ENCODE measurements at regions not wholly inside any gene's neighbourhood (a gene's known extent, or its start where the extent isn't known, plus 50 kb on each side); places are given as distances from the start of the nearest gene placed in this dataset.

- Mint-ChIP-seq H3K4me1 (no peaks in the 10 kb centered on the region), H3K9me3 (no peaks in the 10 kb centered on the region), H3K36me3 (no peaks in the 10 kb centered on the region), H3K27ac (no peak overlapping the region), H3K4me3 (no peak overlapping the region), H3K27me3 (no peaks in the 10 kb centered on the region)
- Histone ChIP-seq H3K4me1 (ENCODE audit: control insufficient read depth in 1 of 2, extremely low read depth in 1 of 2, insufficient read depth in 2 of 2, low read length in 2 of 2) (no peaks in the 10 kb centered on the region), H3K27ac (ENCODE audit: low read length) (no peak overlapping the region), H3K9me3 (no peaks in the 10 kb centered on the region), H3K4me3 (ENCODE audit: control insufficient read depth in 1 of 2, extremely low read depth in 1 of 2, low read length in 1 of 2) (no peak overlapping the region), H3K27me3 (replicated peaks in 1 of 2; ENCODE audit: control insufficient read depth in 2 of 2, extremely low read depth in 1 of 2, insufficient read depth in 2 of 2, low read length in 1 of 2) (no peaks in the 10 kb centered on the region), H3K36me3 (ENCODE audit: control insufficient read depth in 2 of 2, extremely low read depth in 1 of 2, insufficient read depth in 1 of 2, low read length in 1 of 2) (no peaks in the 10 kb centered on the region)
- CTCF ChIA-PET, result no interaction called here
- WGBS (ENCODE audit: insufficient coverage), result 79% methylated on average over 2 of the region's 4 CpGs
- POLR2A ChIA-PET, result no interaction called here
- DNase-seq (no peak), ATAC-seq (replicated peaks in 1 of 4) (no peak)
These were observed 434.3 kb upstream of the TMTC1 start for GRCh38 chr12:30218073-30218472.

GRCh38 chr12:30213166-30213565, 429.4 kb upstream of the TMTC1 start:
- no peaks in the 10 kb centered on the region for H3K36me3 Mint-ChIP-seq
- no peaks in the 10 kb centered on the region for H3K4me1 Mint-ChIP-seq
- CTCF ChIA-PET, result no interaction called here
- H3K4me3 Mint-ChIP-seq, result no peak overlapping the region
- ATAC-seq (replicated peaks in 1 of 4) (no peak), DNase-seq (no peak)
- Histone ChIP-seq H3K4me1 (ENCODE audit: control insufficient read depth in 1 of 2, extremely low read depth in 1 of 2, insufficient read depth in 2 of 2, low read length in 2 of 2) (no peaks in the 10 kb centered on the region), H3K27me3 (replicated peaks in 1 of 2; ENCODE audit: control insufficient read depth in 2 of 2, extremely low read depth in 1 of 2, insufficient read depth in 2 of 2, low read length in 1 of 2) (no peaks in the 10 kb centered on the region), H3K27ac (ENCODE audit: low read length) (no peak overlapping the region), H3K9me3 (no peaks in the 10 kb centered on the region), H3K4me3 (ENCODE audit: control insufficient read depth in 1 of 2, extremely low read depth in 1 of 2, low read length in 1 of 2) (no peak overlapping the region), H3K36me3 (ENCODE audit: control insufficient read depth in 2 of 2, extremely low read depth in 1 of 2, insufficient read depth in 1 of 2, low read length in 1 of 2) (no peaks in the 10 kb centered on the region)
- POLR2A ChIA-PET, result no interaction called here
- no peaks in the 10 kb centered on the region for H3K27me3 Mint-ChIP-seq
- WGBS (ENCODE audit: insufficient coverage), result no CpG with 5 or more reads among the region's 1 CpG
- H3K27ac Mint-ChIP-seq, result no peak overlapping the region
- H3K9me3 Mint-ChIP-seq, result peaks cover 0 to 5% (median 0%) of the 10 kb centered on the region in 3 donors

GRCh38 chr12:30211743-30212142, 428.0 kb upstream of the TMTC1 start:
- Histone ChIP-seq H3K4me3 (ENCODE audit: control insufficient read depth in 1 of 2, extremely low read depth in 1 of 2, low read length in 1 of 2) (no peak overlapping the region), H3K36me3 (ENCODE audit: control insufficient read depth in 2 of 2, extremely low read depth in 1 of 2, insufficient read depth in 1 of 2, low read length in 1 of 2) (no peaks in the 10 kb centered on the region), H3K4me1 (ENCODE audit: control insufficient read depth in 1 of 2, extremely low read depth in 1 of 2, insufficient read depth in 2 of 2, low read length in 2 of 2) (no peaks in the 10 kb centered on the region), H3K9me3 (no peaks in the 10 kb centered on the region), H3K27me3 (replicated peaks in 1 of 2; ENCODE audit: control insufficient read depth in 2 of 2, extremely low read depth in 1 of 2, insufficient read depth in 2 of 2, low read length in 1 of 2) (no peaks in the 10 kb centered on the region), H3K27ac (ENCODE audit: low read length) (no peak overlapping the region)
- POLR2A ChIA-PET, result no interaction called here
- ATAC-seq (replicated peaks in 1 of 4) (no peak), DNase-seq (no peak)
- H3K4me3 Mint-ChIP-seq, result no peak overlapping the region
- H3K27me3 Mint-ChIP-seq, result no peaks in the 10 kb centered on the region
- 92% methylated on average over 2 of the region's 3 CpGs for WGBS (ENCODE audit: insufficient coverage)
- H3K27ac Mint-ChIP-seq, result no peak overlapping the region
- no peaks in the 10 kb centered on the region for H3K4me1 Mint-ChIP-seq
- CTCF ChIA-PET, result interaction anchor here in 1 of 2 donors (0.7 kb wide), 1 partner anchor 207 kb away, joined by 4 read pairs; no protein-coding TSS in a partner anchor
- H3K36me3 Mint-ChIP-seq, result no peaks in the 10 kb centered on the region
- H3K9me3 Mint-ChIP-seq, result peaks cover 0 to 5% (median 0%) of the 10 kb centered on the region in 3 donors

- ChIA-PET POLR2A (no interaction called here), CTCF (no interaction called here)
- H3K4me3 Mint-ChIP-seq, result no peak overlapping the region
- H3K4me3 ChIP-seq (ENCODE audit: control insufficient read depth in 1 of 2, extremely low read depth in 1 of 2, low read length in 1 of 2), result no peak overlapping the region
- H3K4me1 ChIP-seq (ENCODE audit: control insufficient read depth in 1 of 2, extremely low read depth in 1 of 2, insufficient read depth in 2 of 2, low read length in 2 of 2), result no peaks in the 10 kb centered on the region
- DNase-seq (no peak), ATAC-seq (replicated peaks in 1 of 4) (no peak)
- no peaks in the 10 kb centered on the region for H3K36me3 ChIP-seq (ENCODE audit: control insufficient read depth in 2 of 2, extremely low read depth in 1 of 2, insufficient read depth in 1 of 2, low read length in 1 of 2)
- no CpG with 5 or more reads among the region's 2 CpGs for WGBS (ENCODE audit: insufficient coverage)
- H3K27ac ChIP-seq (ENCODE audit: low read length), result no peak overlapping the region
- H3K36me3 Mint-ChIP-seq, result no peaks in the 10 kb centered on the region
- no peaks in the 10 kb centered on the region for H3K4me1 Mint-ChIP-seq
- peaks cover 3 to 9% of the 10 kb centered on the region in 2 experiments for H3K27me3 ChIP-seq (replicated peaks in 1 of 2; ENCODE audit: control insufficient read depth in 2 of 2, extremely low read depth in 1 of 2, insufficient read depth in 2 of 2, low read length in 1 of 2)
- H3K9me3 Mint-ChIP-seq, result peaks cover 0 to 10% (median 0%) of the 10 kb centered on the region in 3 donors
- H3K27ac Mint-ChIP-seq, result no peak overlapping the region
- peaks cover 10 to 14% of the 10 kb centered on the region in 2 donors for H3K27me3 Mint-ChIP-seq
- H3K9me3 ChIP-seq, result no peaks in the 10 kb centered on the region
These were observed 420.2 kb upstream of the TMTC1 start for GRCh38 chr12:30203981-30204380.

DNA sequence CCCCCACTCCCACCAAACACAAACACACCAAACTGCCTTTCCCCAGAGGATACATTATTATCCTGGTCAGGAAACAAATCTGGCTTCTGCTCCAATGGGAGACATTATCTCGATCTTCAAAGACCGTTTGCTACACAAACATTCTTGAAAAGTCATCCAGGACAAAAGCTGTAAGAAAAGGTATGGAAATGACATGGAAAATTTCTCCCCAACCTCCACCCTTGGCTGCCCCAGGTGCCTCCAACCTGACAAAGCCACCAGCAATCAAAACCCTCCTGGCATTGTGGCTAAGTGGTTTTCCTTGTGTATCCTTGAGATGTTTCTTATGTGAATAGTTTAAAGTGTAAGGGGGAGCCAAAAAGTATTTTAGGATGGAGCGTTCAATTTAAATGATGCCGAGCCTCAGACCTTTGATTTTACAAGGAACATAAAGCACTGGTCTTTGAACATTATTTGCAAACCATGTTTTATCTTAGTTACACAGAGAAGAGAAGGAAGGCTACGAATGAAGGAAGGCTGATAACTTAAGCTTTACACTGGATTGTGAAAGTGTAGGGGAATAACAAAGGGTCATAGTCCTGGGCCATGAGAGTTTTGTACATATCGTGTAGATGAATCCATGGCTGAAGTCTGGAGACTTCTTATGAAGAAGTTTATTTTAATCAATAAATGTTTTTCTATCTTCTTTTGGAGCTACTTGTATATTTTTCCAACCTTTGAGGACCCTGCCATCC, 418.9 kb upstream of the TMTC1 start:
- no peaks in the 10 kb centered on the region for H3K4me1 Mint-ChIP-seq
- Histone ChIP-seq H3K4me3 (ENCODE audit: control insufficient read depth in 1 of 2, extremely low read depth in 1 of 2, low read length in 1 of 2) (no peak overlapping the region), H3K27ac (ENCODE audit: low read length) (no peak overlapping the region), H3K36me3 (ENCODE audit: control insufficient read depth in 2 of 2, extremely low read depth in 1 of 2, insufficient read depth in 1 of 2, low read length in 1 of 2) (no peaks in the 10 kb centered on the region), H3K9me3 (no peaks in the 10 kb centered on the region), H3K4me1 (ENCODE audit: control insufficient read depth in 1 of 2, extremely low read depth in 1 of 2, insufficient read depth in 2 of 2, low read length in 2 of 2) (no peaks in the 10 kb centered on the region), H3K27me3 (replicated peaks in 1 of 2; ENCODE audit: control insufficient read depth in 2 of 2, extremely low read depth in 1 of 2, insufficient read depth in 2 of 2, low read length in 1 of 2) (peaks cover 3 to 9% of the 10 kb centered on the region in 2 experiments)
- no peak overlapping the region for H3K4me3 Mint-ChIP-seq
- ChIA-PET POLR2A (no interaction called here), CTCF (no interaction called here)
- WGBS (ENCODE audit: insufficient coverage), result no CpG with 5 or more reads among the region's 6 CpGs
- H3K27ac Mint-ChIP-seq, result no peak overlapping the region
- ATAC-seq (replicated peaks in 1 of 4), result no peak
- H3K36me3 Mint-ChIP-seq, result no peaks in the 10 kb centered on the region
- no peak for DNase-seq
- peaks cover 10 to 14% of the 10 kb centered on the region in 2 donors for H3K27me3 Mint-ChIP-seq
- H3K9me3 Mint-ChIP-seq, result peaks cover 0 to 5% (median 0%) of the 10 kb centered on the region in 3 donors

GRCh38 chr12:30201301-30202160, 417.8 kb upstream of the TMTC1 start:
- H3K4me3 Mint-ChIP-seq, result no peak overlapping the region
- no peak overlapping the region for H3K27ac ChIP-seq (ENCODE audit: low read length)
- no peak overlapping the region for H3K27ac Mint-ChIP-seq
- DNase-seq (no peak), ATAC-seq (replicated peaks in 1 of 4) (no peak)
- H3K4me3 ChIP-seq (ENCODE audit: control insufficient read depth in 1 of 2, extremely low read depth in 1 of 2, low read length in 1 of 2), result no peak overlapping the region
- H3K4me1 Mint-ChIP-seq, result no peaks in the 10 kb centered on the region
- H3K9me3 Mint-ChIP-seq, result peaks cover 0 to 5% (median 0%) of the 10 kb centered on the region in 3 donors
- no peaks in the 10 kb centered on the region for H3K9me3 ChIP-seq
- no peaks in the 10 kb centered on the region for H3K36me3 Mint-ChIP-seq
- peaks cover 10 to 14% of the 10 kb centered on the region in 2 donors for H3K27me3 Mint-ChIP-seq
- WGBS (ENCODE audit: insufficient coverage), result 25% methylated on average over 31 of the region's 55 CpGs
- no peaks in the 10 kb centered on the region for H3K36me3 ChIP-seq (ENCODE audit: control insufficient read depth in 2 of 2, extremely low read depth in 1 of 2, insufficient read depth in 1 of 2, low read length in 1 of 2)
- ChIA-PET POLR2A (no interaction called here), CTCF (no interaction called here)
- peaks cover 3 to 9% of the 10 kb centered on the region in 2 experiments for H3K27me3 ChIP-seq (replicated peaks in 1 of 2; ENCODE audit: control insufficient read depth in 2 of 2, extremely low read depth in 1 of 2, insufficient read depth in 2 of 2, low read length in 1 of 2)
- no peaks in the 10 kb centered on the region for H3K4me1 ChIP-seq (ENCODE audit: control insufficient read depth in 1 of 2, extremely low read depth in 1 of 2, insufficient read depth in 2 of 2, low read length in 2 of 2)

Measured in T-cell (primary cell).